KMS-11 (cell line): ENCODE measurements at regions not wholly inside any gene's neighbourhood (a gene's known extent, or its start where the extent isn't known, plus 50 kb on each side); places are given as distances from the start of the nearest gene placed in this dataset.

ENCODE experiments used
- H2AFZ ChIP-seq: fragments of 200-600 bp; sonication (generic); 2 replicates; pipeline ENCODE4 v1.6.1; 2016; ENCODE audit warnings: antibody characterized with exemption, mixed run types, low read depth
- H3K27ac ChIP-seq: fragments of 200-600 bp; sonication (generic); 2 replicates; pipeline ENCODE4 v1.6.1; 2016; ENCODE audit warnings: mild to moderate bottlenecking, mixed run types
- H3K27me3 ChIP-seq: fragments of 200-600 bp; sonication (generic); 2 replicates; pipeline ENCODE4 v1.6.1; 2017; ENCODE audit warnings: mild to moderate bottlenecking, low read depth, mixed run types, moderate library complexity; ENCODE audit not compliant: insufficient read depth
- H3K36me3 ChIP-seq: fragments of 200-600 bp; sonication (generic); 2 replicates; pipeline ENCODE4 v1.6.1; 2017; ENCODE audit warnings: mild to moderate bottlenecking, mixed run types; ENCODE audit not compliant: insufficient read depth
- H3K4me1 ChIP-seq: fragments of 200-600 bp; sonication (generic); 2 replicates; pipeline ENCODE4 v1.6.1; 2016; ENCODE audit warnings: mild to moderate bottlenecking, low read depth, mixed run types; ENCODE audit not compliant: poor library complexity, severe bottlenecking
- H3K4me2 ChIP-seq: fragments of 200-600 bp; sonication (generic); 2 replicates; pipeline ENCODE4 v1.7.0; 2016; ENCODE audit warnings: mild to moderate bottlenecking, mixed run types
- H3K4me3 ChIP-seq: fragments of 200-600 bp; sonication (generic); IDR thresholded peaks from 2 replicates; pipeline ENCODE4 v1.6.1; 2017; ENCODE audit warnings: low read depth, low read length, mixed read lengths; ENCODE audit not compliant: insufficient read depth
- H3K79me2 ChIP-seq: fragments of 200-600 bp; sonication (generic); 2 replicates; pipeline ENCODE4 v1.6.1; 2016; ENCODE audit warnings: low read depth, mixed run types; ENCODE audit not compliant: insufficient read depth
- H3K9ac ChIP-seq: fragments of 200-600 bp; sonication (generic); 2 replicates; pipeline ENCODE4 v1.6.1; 2016; ENCODE audit warnings: mild to moderate bottlenecking, mixed run types
- H4K20me1 ChIP-seq: fragments of 200-600 bp; sonication (generic); 2 replicates; pipeline ENCODE4 v1.6.1; 2016; ENCODE audit warnings: mild to moderate bottlenecking, mixed run types; ENCODE audit not compliant: insufficient read depth
- CTCF ChIP-seq: fragments of 200-600 bp; sonication (generic); conservative IDR thresholded peaks from 2 replicates; pipeline ENCODE4 v1.6.1; 2017; ENCODE audit warnings: low read depth, mild to moderate bottlenecking, antibody characterized with exemption, low read length, moderate library complexity, mixed read lengths

- Histone ChIP-seq H3K9ac (no peak overlapping the region), H3K27me3 (no peaks in the 10 kb centered on the region), H3K4me2 (no peak overlapping the region), H3K79me2 (no peaks in the 10 kb centered on the region), H2AFZ (no peak overlapping the region), H3K4me1 (no peaks in the 10 kb centered on the region), H4K20me1 (no peaks in the 10 kb centered on the region), H3K36me3 (no peaks in the 10 kb centered on the region), H3K4me3 (no peak overlapping the region), H3K27ac (no peak overlapping the region)
- no peak for TF ChIP-seq CTCF
Measured at GRCh38 chr12:58026897-58027891, 85.8 kb downstream of the ATP23 start.

- Histone ChIP-seq H3K9ac (no peak overlapping the region), H2AFZ (no peak overlapping the region), H3K4me3 (no peak overlapping the region), H3K4me2 (no peak overlapping the region), H4K20me1 (no peaks in the 10 kb centered on the region), H3K36me3 (no peaks in the 10 kb centered on the region), H3K27me3 (no peaks in the 10 kb centered on the region), H3K27ac (no peak overlapping the region), H3K79me2 (no peaks in the 10 kb centered on the region), H3K4me1 (no peaks in the 10 kb centered on the region)
- TF ChIP-seq CTCF, result no peak
Measured at GRCh38 chr12:58028294-58028693, 86.9 kb downstream of the ATP23 start.

GRCh38 chr12:58029260-58029659 lies 87.9 kb downstream of the ATP23 start:
- H3K36me3 ChIP-seq, result no peaks in the 10 kb centered on the region
- no peak for TF ChIP-seq CTCF

GRCh38 chr12:58030566-58031279 lies 89.4 kb downstream of the ATP23 start:
- no peak for TF ChIP-seq CTCF
- Histone ChIP-seq H3K4me2 (no peak overlapping the region), H3K27ac (no peak overlapping the region), H3K4me1 (no peaks in the 10 kb centered on the region), H2AFZ (no peak overlapping the region), H4K20me1 (no peaks in the 10 kb centered on the region), H3K9ac (no peak overlapping the region), H3K36me3 (no peaks in the 10 kb centered on the region), H3K27me3 (no peaks in the 10 kb centered on the region), H3K79me2 (no peaks in the 10 kb centered on the region), H3K4me3 (no peak overlapping the region)

More at GRCh38 chr12:58029260-58029659, 87.9 kb downstream of the ATP23 start:
- H4K20me1 ChIP-seq, result no peaks in the 10 kb centered on the region
- H3K79me2 ChIP-seq, result no peaks in the 10 kb centered on the region
- no peak overlapping the region for H3K9ac ChIP-seq
- no peak overlapping the region for H3K4me3 ChIP-seq
- no peak overlapping the region for H3K27ac ChIP-seq
- no peak overlapping the region for H2AFZ ChIP-seq
- no peak overlapping the region for H3K4me2 ChIP-seq
- H3K27me3 ChIP-seq, result no peaks in the 10 kb centered on the region
- H3K4me1 ChIP-seq, result no peaks in the 10 kb centered on the region
